GM21619 (cell line): ENCODE measurements at regions not wholly inside any gene's neighbourhood (a gene's known extent, or its start where the extent isn't known, plus 50 kb on each side); places are given as distances from the start of the nearest gene placed in this dataset.

Source experiments
- ATAC-seq: cut with Tn5 transposase; IDR thresholded peaks from one replicate; pipeline ENCODE4 v1.9.1; 2021; ENCODE audit not compliant: unreplicated experiment

GRCh38 chr4:143273160-143273917 lies 63.3 kb upstream of the GAB1 start:
- ATAC-seq = no peak

GRCh38 chr4:143280861-143281260 lies 55.8 kb upstream of the GAB1 start:
- ATAC-seq = no peak

GRCh38 chr4:143281507-143282190 lies 55.0 kb upstream of the GAB1 start:
- ATAC-seq = peak; percentile 73

- no peak for ATAC-seq
Observed at GRCh38 chr4:143282211-143282707, 54.4 kb upstream of the GAB1 start.

GRCh38 chr4:143285696-143286437 lies 50.8 kb upstream of the GAB1 start:
- no peak for ATAC-seq

- ATAC-seq = no peak
Observed at GRCh38 chr4:143286701-143287571, 49.7 kb upstream of the GAB1 start.
